ENCODE measurements at regions not wholly inside any gene's neighbourhood (a gene's known extent, or its start where the extent isn't known, plus 50 kb on each side); places are given as distances from the start of the nearest gene placed in this dataset.

- TF ChIP-seq CTCF (IDR thresholded peaks at IDR 0.05; ENCODE audit: low read length) (no peak), EZH2 (IDR thresholded peaks at IDR 0.05; ENCODE audit: borderline replicate concordance, low read length) (no peak)
Measured at GRCh38 chr1:83083589-83084224, 915.2 kb downstream of the TTLL7 start.
